ENCODE measurements at regions not wholly inside any gene's neighbourhood (a gene's known extent, or its start where the extent isn't known, plus 50 kb on each side); places are given as distances from the start of the nearest gene placed in this dataset.

- no peak for TF ChIP-seq ZNF592 (IDR thresholded peaks at IDR 0.05)
- TF ChIP-seq BACH1 (IDR thresholded peaks at IDR 0.05; ENCODE audit: borderline replicate concordance), result no peak
- no peak for TF ChIP-seq PML (IDR thresholded peaks at IDR 0.05; ENCODE audit: low read length)
- TF ChIP-seq SMAD1 (IDR thresholded peaks at IDR 0.05; ENCODE audit: low read depth, partially characterized antibody), result no peak
- no peak for TF ChIP-seq PKNOX1 (IDR thresholded peaks at IDR 0.05)
- no peak for TF ChIP-seq STAT3 (IDR thresholded peaks at IDR 0.05; ENCODE audit: low read depth, low read length)
- no peak for TF ChIP-seq HCFC1 (IDR thresholded peaks at IDR 0.05; ENCODE audit: low read length)
- TF ChIP-seq ATF7 (IDR thresholded peaks at IDR 0.05; ENCODE audit: low read depth), result no peak
- no peak for TF ChIP-seq MLLT1 (IDR thresholded peaks at IDR 0.05)
- TF ChIP-seq SKIL (IDR thresholded peaks at IDR 0.05; ENCODE audit: low read depth, poor library complexity, severe bottlenecking), result no peak
- TF ChIP-seq ATF2 (IDR thresholded peaks at IDR 0.05; ENCODE audit: low read length), result no peak
Observed at GRCh38 chrX:10851809-10852208, 231.4 kb upstream of the MID1 start (continued).
